HG03558 (cell line): ENCODE measurements at regions not wholly inside any gene's neighbourhood (a gene's known extent, or its start where the extent isn't known, plus 50 kb on each side); places are given as distances from the start of the nearest gene placed in this dataset.

Experiments used
- ATAC-seq: cut with Tn5 transposase; IDR thresholded peaks from one replicate; pipeline ENCODE4 v1.9.1; 2021; ENCODE audit warnings: moderate number of reproducible peaks; ENCODE audit not compliant: unreplicated experiment; ENCODE audit errors: extremely low read depth

- no peak for ATAC-seq
These were observed 100.4 kb upstream of the SEMA6A start for GRCh38 chr5:116674881-116675625.

GRCh38 chr5:116673453-116673852 lies 98.8 kb upstream of the SEMA6A start:
- no peak for ATAC-seq

- ATAC-seq: no peak
These were observed 97.6 kb upstream of the SEMA6A start for GRCh38 chr5:116672203-116672602.

- ATAC-seq: peak; percentile 92
These were observed 96.7 kb upstream of the SEMA6A start for GRCh38 chr5:116671211-116671736.

GRCh38 chr5:116669261-116670031 lies 94.8 kb upstream of the SEMA6A start:
- no peak for ATAC-seq

GRCh38 chr5:116668390-116668789 lies 93.8 kb upstream of the SEMA6A start:
- no peak for ATAC-seq

GRCh38 chr5:116666901-116667300 lies 92.3 kb upstream of the SEMA6A start:
- ATAC-seq: no peak

- no peak for ATAC-seq
These were observed 90.4 kb upstream of the SEMA6A start for GRCh38 chr5:116664988-116665387.

- no peak for ATAC-seq
These were observed 88.5 kb upstream of the SEMA6A start for GRCh38 chr5:116663081-116663480.

- no peak for ATAC-seq
These were observed 86.8 kb upstream of the SEMA6A start for GRCh38 chr5:116661419-116661818.

- ATAC-seq: no peak
These were observed 86.3 kb upstream of the SEMA6A start for GRCh38 chr5:116660929-116661328.

GRCh38 chr5:116658830-116659229 lies 84.2 kb upstream of the SEMA6A start:
- ATAC-seq: no peak

GRCh38 chr5:116658141-116658540 lies 83.5 kb upstream of the SEMA6A start:
- ATAC-seq: no peak

- ATAC-seq: no peak
These were observed 80.8 kb upstream of the SEMA6A start for GRCh38 chr5:116655431-116655830.

- ATAC-seq: no peak
These were observed 80.3 kb upstream of the SEMA6A start for GRCh38 chr5:116654925-116655324.

GRCh38 chr5:116652903-116653302 lies 78.3 kb upstream of the SEMA6A start:
- no peak for ATAC-seq

- peak; percentile 88 for ATAC-seq
These were observed 77.6 kb upstream of the SEMA6A start for GRCh38 chr5:116652196-116652729.

GRCh38 chr5:116651653-116652052 lies 77.0 kb upstream of the SEMA6A start:
- ATAC-seq: no peak

GRCh38 chr5:116650964-116651363 lies 76.3 kb upstream of the SEMA6A start:
- no peak for ATAC-seq

GRCh38 chr5:116650544-116650943 lies 75.9 kb upstream of the SEMA6A start:
- no peak for ATAC-seq

GRCh38 chr5:116646611-116647289 lies 72.1 kb upstream of the SEMA6A start:
- no peak for ATAC-seq
